ENCODE measurements at regions not wholly inside any gene's neighbourhood (a gene's known extent, or its start where the extent isn't known, plus 50 kb on each side); places are given as distances from the start of the nearest gene placed in this dataset.

- ATAC-seq (no peak), DNase-seq (no peak)
- no peaks in the 10 kb centered on the region for H3K4me1 ChIP-seq
- no peaks in the 10 kb centered on the region for H3K27me3 ChIP-seq (ENCODE audit: low read depth)
- intact Hi-C loops (cut with DNase I): no loop called here
- H3K36me3 ChIP-seq: no peaks in the 10 kb centered on the region
- H3K4me3 ChIP-seq: no peak overlapping the region
- no peak overlapping the region for H3K27ac ChIP-seq
- no peaks in the 10 kb centered on the region for H3K9me3 ChIP-seq
- TF ChIP-seq, protein P1, sequence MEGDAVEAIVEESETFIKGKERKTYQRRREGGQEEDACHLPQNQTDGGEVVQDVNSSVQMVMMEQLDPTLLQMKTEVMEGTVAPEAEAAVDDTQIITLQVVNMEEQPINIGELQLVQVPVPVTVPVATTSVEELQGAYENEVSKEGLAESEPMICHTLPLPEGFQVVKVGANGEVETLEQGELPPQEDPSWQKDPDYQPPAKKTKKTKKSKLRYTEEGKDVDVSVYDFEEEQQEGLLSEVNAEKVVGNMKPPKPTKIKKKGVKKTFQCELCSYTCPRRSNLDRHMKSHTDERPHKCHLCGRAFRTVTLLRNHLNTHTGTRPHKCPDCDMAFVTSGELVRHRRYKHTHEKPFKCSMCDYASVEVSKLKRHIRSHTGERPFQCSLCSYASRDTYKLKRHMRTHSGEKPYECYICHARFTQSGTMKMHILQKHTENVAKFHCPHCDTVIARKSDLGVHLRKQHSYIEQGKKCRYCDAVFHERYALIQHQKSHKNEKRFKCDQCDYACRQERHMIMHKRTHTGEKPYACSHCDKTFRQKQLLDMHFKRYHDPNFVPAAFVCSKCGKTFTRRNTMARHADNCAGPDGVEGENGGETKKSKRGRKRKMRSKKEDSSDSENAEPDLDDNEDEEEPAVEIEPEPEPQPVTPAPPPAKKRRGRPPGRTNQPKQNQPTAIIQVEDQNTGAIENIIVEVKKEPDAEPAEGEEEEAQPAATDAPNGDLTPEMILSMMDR (IDR thresholded peaks at IDR 0.05): no peak
Observed at GRCh38 chr6:167449094-167449861, 124.4 kb downstream of the TTLL2 start.

GRCh38 chr6:167450626-167451025 is 125.7 kb downstream of the TTLL2 start:
- TF ChIP-seq, protein P1 (IDR thresholded peaks at IDR 0.05): no peak
- no peak overlapping the region for H3K27ac ChIP-seq
- no peaks in the 10 kb centered on the region for H3K9me3 ChIP-seq
- DNase-seq (no peak), ATAC-seq (no peak)
- no peak overlapping the region for H3K4me3 ChIP-seq
- H3K4me1 ChIP-seq: no peaks in the 10 kb centered on the region
- intact Hi-C loops (cut with DNase I): no loop called here
- no peaks in the 10 kb centered on the region for H3K36me3 ChIP-seq
- H3K27me3 ChIP-seq (ENCODE audit: low read depth): no peaks in the 10 kb centered on the region

- H3K27ac ChIP-seq: no peak overlapping the region
- no peaks in the 10 kb centered on the region for H3K4me1 ChIP-seq
- no peaks in the 10 kb centered on the region for H3K36me3 ChIP-seq
- TF ChIP-seq, protein P1 (IDR thresholded peaks at IDR 0.05): no peak
- intact Hi-C loops (cut with DNase I): no loop called here
- no peaks in the 10 kb centered on the region for H3K27me3 ChIP-seq (ENCODE audit: low read depth)
- H3K9me3 ChIP-seq: no peaks in the 10 kb centered on the region
- H3K4me3 ChIP-seq: no peak overlapping the region
- DNase-seq: no peak
- ATAC-seq: no peak
Observed at GRCh38 chr6:167452338-167453081, 127.6 kb downstream of the TTLL2 start.

- no peaks in the 10 kb centered on the region for H3K4me1 ChIP-seq
- H3K27me3 ChIP-seq (ENCODE audit: low read depth): no peaks in the 10 kb centered on the region
- ATAC-seq (no peak), DNase-seq (no peak)
- H3K27ac ChIP-seq: no peak overlapping the region
- intact Hi-C loops (cut with DNase I): no loop called here
- no peaks in the 10 kb centered on the region for H3K36me3 ChIP-seq
- no peaks in the 10 kb centered on the region for H3K9me3 ChIP-seq
- TF ChIP-seq, protein P1 (IDR thresholded peaks at IDR 0.05): no peak
- no peak overlapping the region for H3K4me3 ChIP-seq
Observed at GRCh38 chr6:167453082-167453446, 128.2 kb downstream of the TTLL2 start.

DNA sequence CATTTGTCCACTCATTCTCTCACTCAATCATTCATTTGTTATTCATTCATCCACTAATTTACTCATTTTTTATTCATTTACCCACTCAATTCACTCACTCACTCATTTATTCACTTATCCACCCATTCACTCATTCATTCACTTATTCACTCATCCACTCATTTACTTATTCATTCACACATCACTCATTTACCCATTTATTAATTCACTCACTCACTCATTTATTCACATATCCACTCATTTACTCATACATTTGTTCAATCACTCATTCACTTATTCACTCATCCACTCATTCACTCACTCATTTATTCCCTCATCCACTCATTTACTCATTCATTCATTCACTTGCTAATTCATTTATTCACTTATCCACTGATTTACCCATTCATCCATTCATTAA is 129.1 kb downstream of the TTLL2 start:
- ATAC-seq: no peak
- no peak overlapping the region for H3K4me3 ChIP-seq
- H3K9me3 ChIP-seq: no peaks in the 10 kb centered on the region
- intact Hi-C loops (cut with DNase I): no loop called here
- H3K27me3 ChIP-seq (ENCODE audit: low read depth): no peaks in the 10 kb centered on the region
- TF ChIP-seq, protein P1 (IDR thresholded peaks at IDR 0.05): no peak
- no peak for DNase-seq
- no peak overlapping the region for H3K27ac ChIP-seq
- H3K4me1 ChIP-seq: no peaks in the 10 kb centered on the region
- no peaks in the 10 kb centered on the region for H3K36me3 ChIP-seq
